SW480 (cell line): ENCODE measurements at regions not wholly inside any gene's neighbourhood (a gene's known extent, or its start where the extent isn't known, plus 50 kb on each side); places are given as distances from the start of the nearest gene placed in this dataset.

Source experiments
- DNase-seq: peaks from one replicate; pipeline ENCODE4 v3.0.0-alpha.2; 2016; ENCODE audit warnings: low spot score

DNA sequence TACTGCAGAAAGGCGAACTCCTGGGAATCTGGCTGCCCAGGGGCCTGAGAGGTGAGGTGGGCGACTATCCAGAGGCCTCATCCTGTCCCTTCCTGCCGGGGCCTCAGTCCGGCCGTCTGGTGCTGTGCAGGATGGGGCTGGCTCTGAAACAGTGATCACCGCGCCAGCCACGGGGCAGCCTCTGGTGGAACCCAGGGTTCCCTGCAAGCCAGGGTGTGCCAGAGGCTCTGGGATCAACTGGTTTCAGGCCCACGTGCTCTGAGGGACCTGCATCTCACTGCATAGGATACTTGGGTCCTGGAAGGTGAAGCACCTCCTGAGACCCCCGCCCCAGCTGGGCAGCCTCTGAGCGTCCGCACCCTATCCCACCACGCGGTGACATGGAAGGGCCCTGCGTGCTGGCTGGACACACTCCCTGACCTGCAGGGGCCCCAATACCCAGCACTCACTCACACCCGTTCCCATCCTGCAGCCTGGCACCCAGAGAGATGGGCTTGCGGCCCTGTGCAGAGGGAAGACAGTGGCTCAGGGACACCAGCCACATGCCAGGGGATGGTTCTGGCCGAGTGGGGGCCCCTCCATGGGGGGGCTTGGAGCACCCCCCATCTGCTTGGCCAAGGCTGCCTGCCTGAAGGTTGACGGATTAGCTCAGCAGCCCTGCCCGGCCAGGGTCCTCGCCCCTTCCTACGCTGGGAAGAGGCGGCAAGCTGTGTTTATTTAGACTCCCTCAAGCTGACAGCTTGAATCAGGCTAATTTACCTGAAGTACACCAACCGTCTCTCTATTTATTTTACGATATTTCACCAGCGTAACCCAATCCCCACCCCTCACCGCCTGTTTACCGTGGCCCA, 64.3 kb upstream of the TTC34 start:
- no peak for DNase-seq

DNA sequence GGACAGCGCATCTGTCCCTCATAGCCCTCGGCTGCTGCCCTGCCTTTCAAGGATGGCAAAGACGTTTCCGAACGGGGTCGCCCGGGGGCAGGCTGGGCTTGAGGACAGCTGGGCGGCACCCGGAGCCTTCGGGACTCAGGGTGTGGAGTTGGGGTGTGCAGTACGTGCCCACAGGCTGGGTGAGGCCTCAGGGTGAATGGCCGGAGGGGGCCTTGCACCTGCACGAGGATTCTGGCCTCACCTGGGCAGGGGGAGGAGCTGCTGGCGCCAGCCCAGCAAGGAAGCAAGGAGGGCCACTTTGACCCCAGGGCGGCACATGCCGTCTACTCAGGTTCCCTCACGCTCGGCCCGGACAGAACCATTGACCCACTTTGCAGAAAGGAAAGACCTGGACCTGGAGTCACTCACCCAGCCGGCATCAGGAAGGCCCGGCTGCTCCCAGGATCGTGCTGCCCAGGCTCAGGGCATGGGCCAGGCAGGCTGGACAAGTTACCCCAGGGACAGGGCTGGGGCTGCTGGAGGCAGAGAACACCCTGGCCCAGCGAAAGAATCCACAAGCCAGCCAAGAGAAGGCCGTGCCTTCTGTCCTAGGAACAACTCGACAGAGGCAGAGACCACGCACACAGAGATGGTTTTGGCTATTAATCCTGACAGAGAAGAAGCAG, 65.1 kb upstream of the TTC34 start:
- DNase-seq, result no peak

DNA sequence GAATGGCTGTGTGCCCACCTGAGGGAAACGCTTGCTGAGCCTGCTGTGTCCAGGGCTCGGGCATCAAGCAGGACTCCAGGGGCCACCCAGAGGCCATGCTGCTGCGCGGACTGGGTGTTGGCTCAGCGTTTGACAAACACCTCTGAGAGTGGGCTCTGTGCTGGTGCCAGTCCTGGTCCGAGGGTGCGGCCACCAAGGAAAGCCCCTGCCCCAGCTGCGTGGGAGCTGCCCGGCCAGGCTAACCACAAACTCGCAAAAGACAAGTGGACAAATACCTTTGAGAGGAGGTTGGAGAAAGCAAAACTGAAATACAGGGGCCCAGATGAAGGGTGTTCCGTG, 65.6 kb upstream of the TTC34 start:
- no peak for DNase-seq

DNA sequence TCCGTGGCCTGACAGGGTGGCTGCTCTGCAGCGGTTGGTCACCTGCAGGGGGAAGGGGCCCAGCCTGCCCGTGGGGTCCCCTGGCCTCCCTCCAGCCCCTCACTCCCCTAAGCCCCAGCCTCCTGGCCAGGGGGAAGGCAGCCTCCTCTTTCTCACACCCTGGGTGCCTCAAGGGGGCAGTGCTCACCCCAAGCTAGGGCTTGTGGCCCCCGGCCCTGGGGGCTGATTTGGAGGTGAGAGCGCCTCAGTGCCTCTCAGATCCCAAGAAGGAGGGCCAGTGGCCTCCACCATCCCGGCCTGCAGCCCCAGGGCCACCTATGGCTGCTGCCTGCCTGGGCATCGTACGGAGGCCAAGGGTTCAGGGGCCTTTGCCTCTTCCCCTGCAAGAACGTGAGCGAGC, 66.4 kb upstream of the TTC34 start:
- no peak for DNase-seq

DNA sequence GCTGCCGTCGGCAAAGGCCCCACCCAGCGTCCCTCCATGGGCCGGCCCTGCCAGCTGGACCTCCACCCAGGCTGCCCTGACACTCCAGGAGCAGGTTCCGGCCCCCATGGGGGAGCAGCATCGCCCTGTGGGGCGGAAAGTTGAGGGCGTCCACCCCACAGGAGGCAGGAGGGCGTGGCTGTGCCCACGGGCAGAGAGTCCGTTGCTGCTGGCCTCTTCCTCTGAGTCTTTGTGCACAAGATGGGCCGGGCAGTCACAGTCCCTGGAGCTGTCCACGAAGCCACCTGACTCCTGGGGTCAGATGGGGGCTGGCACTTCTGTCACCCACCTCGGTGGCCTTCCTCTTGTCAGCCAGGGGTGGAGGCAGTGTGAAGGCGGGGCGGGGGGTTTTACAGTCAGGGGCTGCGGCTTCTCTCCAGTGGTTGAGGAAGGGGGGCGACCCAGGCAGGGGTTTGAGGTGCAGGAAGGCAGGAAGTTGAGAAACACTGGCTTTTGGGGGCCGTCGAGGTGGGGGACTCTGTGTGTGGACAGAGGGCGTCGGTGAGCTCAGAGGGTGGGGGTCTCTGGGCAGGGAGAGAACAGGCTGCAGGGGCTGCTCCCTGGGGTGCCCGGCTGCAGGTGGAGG, 67.2 kb upstream of the TTC34 start:
- DNase-seq, result no peak

DNA sequence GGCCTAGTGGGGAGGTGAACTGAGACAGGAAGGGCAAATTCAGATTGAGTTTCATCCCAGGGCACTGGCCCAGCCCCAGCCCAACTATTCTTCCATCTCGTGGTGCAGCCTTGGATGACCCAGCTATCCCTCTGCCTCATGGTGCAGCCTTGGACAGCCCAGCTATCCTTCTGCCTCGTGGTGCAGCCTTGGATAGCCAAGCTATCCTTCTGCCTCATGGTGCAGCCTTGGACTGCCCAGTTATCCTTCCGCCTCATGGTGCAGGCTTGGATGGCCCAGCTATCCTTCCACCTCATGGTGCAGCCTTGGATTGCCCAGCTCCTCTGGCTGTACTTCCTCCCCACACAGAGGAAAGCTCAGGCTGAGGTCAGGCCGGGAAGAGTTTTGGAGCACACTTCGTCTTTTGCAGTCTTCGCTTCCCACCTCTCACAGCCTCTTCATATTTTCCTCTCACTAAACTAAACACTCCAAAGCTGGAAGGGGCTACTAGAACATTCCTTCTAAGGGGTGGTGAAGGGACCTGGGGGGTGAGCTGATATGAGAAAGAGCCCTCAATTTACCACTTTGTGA, 69.8 kb upstream of the TTC34 start:
- no peak for DNase-seq

DNA sequence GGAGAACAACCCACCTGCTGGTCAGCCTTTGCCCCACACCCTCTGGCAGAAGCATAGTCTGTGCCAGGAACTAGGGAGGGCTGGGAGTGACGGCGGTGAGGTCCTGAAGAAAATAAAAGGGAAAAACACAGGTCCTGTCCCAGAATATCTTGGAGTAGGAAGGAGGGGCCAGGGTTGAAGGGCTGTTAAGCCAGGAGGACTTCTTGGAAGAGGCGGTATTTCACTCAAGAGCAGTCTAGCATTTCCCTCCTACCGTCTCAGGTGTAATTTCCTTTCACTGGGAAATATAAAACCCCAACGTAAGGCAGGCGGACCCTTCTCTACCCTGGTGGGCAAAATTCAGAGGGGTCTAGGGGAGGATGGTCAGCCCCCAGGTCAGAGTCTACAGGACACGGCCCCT, 72.7 kb upstream of the TTC34 start:
- no peak for DNase-seq

DNA sequence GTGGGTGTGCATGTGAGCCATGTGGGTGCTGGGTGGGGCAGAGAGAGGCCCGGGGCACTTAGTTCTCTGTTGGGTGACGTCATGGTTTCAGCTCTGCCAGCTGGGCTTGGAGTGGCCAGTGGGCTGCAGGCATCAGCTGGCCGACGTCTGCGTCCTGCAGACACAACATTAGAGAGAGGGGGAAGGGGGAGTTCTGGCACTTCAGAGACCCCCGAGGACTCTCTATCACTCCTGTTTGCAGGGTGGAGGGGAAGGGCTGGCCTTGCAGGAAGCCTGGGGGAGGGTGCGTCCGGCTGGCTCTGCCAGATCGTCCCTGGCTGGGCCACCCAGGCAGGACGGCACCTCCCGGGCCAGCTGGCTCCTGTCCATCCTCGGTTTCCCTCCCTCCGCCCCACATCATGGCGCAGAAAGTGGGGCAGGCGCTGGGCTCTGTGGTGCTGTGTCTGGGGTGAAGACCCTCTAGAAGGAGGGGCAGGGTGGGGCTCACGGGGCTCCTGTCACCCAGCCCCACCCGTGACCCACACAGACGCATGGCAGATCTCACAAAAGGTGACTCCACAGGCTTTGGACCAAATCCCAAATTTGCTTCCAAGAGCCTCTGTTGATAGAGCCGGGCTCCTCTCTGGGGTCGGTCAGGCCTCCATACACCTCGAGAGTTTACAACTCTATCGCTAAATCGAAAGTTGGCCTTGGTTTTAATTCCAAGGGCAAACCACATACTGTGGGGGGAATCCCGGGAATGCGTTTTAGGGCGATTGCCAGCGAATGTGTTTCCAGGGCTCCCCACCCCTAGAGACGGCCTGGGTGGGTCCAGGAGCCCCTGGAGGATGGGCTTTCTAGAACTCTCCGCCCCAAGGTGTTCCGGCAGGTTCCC, 73.4 kb upstream of the TTC34 start:
- DNase-seq, result no peak

DNA sequence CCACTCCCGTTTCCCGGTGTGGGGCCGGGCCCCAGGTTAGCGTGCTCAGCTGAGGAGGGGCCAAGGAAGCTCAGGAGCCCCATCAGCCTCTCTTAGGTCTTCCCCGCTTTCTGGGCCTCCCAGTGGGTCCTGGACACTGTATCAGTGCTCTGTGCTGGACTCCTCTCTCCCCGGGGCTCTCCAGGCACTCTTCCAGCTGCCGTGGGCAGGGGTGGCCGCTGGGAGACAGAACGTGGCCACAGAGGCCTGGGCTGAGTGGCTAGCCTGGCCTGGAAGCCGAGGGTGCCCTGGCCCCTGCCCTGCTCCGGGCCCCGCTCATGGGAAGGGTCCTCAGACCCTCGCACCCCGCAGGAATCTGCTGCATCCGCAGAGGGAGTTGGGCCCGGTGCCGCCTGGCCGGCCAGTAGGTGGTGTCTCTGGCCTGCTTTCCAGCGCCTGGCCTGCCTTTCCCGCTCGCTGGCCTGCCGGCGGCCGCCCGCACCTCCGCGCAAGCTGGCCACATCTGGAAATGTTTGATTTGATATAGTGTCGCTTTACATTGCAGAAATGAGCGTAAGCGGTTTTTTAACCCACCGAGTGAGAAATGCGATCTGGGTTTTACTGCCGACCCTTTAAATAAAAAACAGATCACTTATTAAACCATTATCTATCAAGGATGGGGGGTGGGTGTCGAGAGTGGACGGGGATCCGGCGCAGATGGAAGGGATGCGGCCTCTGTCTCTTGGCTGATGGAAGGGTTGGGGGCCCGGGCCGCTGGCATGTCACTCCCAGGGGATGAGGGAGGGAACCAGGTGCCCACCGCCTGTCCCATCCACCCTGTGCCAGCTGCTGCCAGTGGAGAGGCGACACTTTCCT, 74.4 kb upstream of the TTC34 start:
- no peak for DNase-seq

DNA sequence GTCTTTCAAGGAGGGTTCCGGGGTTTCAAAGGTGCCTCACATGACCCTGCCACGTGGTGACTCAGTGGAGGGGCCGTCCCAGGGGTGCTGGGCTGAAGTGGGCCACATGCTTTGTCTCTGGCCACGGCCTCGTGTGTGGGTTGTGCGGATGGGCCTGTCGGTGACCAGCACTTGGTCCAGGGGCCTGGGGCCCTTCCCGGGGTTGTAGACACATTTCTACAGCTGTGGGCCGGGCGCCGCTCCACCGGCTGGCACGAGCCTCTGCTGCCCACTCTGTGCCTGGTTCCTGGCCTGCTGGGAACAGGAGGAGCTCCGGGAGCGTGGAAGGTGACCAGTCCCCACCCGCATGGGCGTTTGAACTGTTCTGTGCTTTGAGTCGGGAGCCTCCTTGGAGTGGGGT, 75.4 kb upstream of the TTC34 start:
- no peak for DNase-seq

DNA sequence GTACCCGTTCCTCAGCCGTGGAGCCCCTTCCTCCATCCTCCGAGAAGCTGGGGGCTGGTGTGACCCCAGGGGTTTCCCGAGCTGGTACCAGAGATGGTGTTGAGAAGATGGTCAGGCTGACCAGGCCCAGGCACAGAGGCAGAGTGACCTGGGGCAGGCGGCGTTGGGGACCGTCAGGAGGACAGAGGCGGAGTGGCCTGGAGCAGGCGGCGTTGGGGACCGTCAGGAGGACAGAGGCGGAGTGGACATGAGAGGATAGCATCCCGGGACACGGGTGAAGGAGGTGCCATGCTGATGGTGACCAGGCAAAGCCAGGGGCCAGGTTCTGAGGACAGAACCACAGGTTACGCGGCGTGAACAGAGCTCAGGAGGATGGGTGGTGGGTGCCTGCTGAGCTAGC, 75.9 kb upstream of the TTC34 start:
- DNase-seq, result no peak

DNA sequence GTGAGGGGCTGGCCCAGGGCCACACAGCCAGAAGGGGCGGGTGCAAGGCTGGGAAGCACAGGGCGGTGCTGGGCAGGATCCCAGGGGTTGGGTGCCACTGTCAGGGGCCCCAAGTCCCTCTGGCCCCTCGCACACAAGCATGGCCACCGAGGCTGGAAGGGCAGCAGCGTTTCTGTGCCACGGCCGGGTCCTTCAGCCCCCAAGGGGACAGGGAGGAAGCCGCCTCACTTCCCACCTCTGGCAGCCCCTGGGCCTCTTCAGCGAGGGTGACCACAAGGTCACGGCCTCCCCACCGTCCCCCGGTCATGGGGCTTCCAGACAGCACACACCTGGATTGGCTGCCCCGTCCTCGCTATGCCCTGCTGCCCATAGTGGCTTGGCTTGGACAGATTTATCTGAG, 77.1 kb upstream of the TTC34 start:
- DNase-seq, result no peak

DNA sequence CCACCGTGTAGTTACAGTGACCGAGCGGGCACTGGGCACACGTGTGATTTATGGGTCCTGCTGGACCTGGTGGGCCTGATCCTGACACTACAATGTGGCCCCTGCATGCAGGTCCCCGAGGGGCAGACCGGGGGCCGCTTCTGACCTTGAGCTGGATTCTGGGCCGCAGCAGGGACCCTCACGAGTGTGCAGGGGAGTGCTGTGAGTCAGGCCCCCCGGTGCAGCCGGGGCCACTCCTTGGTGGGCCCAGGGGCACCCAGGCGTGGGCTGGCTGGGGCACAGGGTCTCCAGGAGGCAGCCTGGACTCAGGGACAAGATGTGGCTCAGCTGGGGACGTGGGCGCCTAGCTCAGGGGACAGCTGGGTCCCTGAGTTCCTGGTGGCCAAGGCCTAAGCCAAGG, 77.5 kb upstream of the TTC34 start:
- no peak for DNase-seq

DNA sequence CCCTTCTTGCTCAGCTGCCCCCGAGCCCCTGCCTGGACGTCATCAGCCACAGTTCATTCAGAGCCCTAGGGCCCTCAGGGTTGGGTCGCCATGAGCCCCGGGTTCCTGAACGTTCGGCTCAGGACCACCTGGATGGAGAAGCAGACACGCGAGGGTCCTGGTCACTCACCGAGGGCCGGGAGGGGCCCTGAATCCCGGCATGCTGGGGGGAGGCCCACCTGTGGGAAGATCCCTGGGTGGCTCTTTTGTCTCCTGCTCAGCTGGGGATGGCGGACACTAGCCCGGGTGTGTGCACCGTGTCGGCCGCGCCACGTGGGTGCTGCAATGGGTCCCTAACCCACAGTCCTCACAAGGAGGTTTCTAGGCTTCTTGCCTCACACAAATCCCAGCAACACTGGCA, 78.1 kb upstream of the TTC34 start:
- no peak for DNase-seq

DNA sequence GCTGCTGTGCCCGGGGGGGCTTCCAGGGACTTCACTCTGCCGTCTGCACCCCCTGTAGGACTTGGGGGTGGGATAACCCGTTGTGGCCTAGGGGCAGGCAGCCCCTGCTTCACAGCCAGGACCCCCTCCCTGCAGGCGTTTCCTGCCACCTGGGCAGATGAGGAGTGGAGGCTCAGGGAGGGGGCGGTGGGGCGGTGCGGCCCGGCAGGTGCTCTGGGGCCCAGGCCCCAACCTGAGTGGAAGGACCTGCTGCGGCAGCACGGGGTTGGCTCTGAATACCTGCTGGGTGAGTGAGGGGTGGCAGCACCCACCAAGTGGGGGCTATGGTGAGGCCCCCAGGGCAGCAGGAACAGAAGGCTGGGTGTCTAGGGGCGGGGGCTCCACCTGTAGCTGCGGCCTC, 78.6 kb upstream of the TTC34 start:
- DNase-seq, result no peak

DNA sequence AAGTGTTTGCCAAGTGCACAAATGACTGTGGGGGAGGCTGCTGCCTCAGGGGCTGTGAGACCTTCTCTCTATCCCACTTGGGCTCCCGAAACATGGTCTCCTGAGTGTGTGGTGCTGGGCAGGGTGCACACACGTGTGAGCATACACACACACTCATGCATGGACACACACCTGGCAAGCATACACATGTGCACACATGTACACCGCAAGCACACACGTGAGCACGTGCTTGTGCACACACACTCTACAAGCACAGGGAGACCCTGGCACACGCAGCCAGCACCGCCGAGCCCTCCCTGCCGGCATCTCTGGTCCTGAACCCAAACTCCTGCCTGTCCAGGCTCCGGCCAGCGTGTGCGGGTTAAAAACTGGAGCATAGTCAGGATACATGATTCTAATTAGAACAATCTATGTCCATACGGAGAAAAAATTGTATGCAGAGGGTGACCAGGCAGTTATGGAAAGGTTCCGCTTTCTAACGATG, 79.4 kb upstream of the TTC34 start:
- DNase-seq, result no peak

DNA sequence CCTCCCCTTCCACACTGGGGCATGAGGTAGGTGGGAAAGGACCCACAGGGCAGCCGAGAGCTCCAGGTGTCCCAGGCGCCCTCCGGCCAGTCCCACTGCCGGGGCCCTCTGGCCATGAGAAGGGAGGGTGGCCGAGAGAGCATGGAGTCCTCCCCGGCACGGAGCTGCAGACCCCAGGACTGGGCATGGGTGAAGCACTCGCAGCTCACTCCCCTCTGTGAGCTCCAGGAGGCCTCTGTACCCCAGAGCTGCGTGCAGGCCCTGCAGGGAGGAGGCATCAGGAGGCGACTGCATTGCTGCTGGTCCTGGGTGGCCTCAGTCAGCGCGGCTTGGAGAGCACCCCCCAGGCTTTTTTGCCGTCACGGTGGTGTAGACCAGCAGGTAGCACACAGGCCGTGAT, 80.1 kb upstream of the TTC34 start:
- no peak for DNase-seq

DNA sequence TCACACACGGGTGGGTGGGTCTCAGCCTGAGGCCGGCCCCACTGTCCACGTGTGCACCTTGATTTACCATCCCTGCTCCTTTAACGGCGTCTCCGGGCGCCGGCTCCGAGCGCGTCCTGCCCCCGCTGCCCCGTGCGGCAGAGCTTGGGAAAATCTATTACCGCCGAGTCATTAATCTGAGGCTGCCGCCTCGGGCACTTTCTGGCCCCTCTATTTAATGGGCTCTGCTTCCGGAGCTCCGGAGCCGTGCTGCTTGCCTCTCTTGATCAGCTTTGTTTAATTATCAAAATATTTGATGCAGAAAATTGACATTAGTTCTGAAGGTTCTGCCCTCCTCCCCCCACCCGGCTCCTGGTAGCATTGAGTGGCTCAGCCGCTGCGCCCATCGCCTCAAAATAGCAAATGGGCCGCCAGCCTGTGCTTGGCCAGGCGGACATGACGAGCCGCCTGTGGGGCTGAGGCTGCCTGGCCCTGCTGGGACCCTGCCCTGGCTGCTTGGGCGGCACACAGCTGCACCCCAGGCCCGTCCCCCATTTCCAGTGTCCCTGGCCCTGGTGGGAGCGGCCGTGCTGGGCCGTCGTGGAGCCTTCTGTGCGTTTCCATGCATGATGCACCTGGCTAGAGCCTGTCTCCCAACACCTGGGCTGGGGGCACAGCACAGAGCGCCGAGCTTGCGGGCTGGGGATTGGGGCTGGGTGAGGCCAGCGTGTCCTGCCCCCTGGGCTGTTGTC, 81.6 kb upstream of the TTC34 start:
- DNase-seq, result no peak

DNA sequence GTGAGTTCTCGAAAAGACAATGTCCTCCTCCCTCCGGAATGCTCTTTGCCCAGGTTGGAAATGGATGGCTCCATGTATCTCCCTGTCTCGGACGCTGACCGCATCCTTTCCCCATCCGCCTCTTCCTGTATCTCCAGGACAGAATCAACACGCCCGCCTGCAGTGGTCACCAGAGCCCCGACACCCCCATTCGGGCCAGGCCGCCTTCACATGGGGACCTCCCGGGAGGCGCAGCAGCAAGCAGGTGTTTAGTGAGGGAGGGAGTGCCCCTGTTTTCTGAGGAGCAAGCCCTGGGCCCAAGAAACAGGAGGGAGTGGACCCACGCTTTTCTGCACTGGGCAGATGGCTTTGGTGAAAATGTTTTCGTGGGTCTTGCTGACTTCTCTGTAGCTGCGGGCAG, 83.5 kb upstream of the TTC34 start:
- no peak for DNase-seq

DNA sequence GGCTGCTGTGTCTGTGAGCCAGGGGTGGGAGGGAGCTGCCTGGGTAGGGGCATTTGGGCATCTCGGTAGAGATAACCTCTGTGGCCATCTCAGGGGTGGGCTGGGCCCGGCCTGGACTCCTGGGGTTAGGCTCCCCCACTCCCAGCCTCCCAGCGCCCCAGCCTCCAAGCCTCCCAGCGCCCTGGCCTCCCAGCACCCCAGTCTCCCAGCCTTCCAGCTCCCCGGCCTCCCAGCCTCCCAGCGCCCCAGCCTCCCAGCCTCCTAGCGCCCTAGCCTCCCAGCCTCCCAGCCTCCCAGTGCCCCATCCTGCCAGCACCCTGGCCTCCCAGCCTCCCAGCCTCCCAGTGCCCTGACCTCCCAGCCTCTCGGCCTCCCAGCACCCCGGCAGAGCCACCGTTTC, 85.1 kb upstream of the TTC34 start:
- no peak for DNase-seq
